Brain microvascular endothelial cell (primary cell): ENCODE measurements at regions not wholly inside any gene's neighbourhood (a gene's known extent, or its start where the extent isn't known, plus 50 kb on each side); places are given as distances from the start of the nearest gene placed in this dataset.

Source experiments
- DNase-seq: peaks from one replicate; pipeline ENCODE4 v3.0.0-alpha.2; 2020
- H3K27ac ChIP-seq: fragments of 250-450 bp; sonication (Bioruptor Pico); 2 replicates; pipeline ENCODE4 v1.5.1; 2020; ENCODE audit warnings: mild to moderate bottlenecking, moderate library complexity
- H3K27me3 ChIP-seq: fragments of 250-450 bp; sonication (Bioruptor Pico); replicated peaks from 2 replicates; pipeline ENCODE4 v1.5.1; 2020; ENCODE audit warnings: mild to moderate bottlenecking
- H3K36me3 ChIP-seq: fragments of 250-450 bp; sonication (Bioruptor Pico); replicated peaks from 2 replicates; pipeline ENCODE4 v1.5.1; 2020; ENCODE audit warnings: mild to moderate bottlenecking
- H3K4me3 ChIP-seq: 2 replicates; pipeline ENCODE4 v1.5.1; 2011; ENCODE audit warnings: low read depth, mild to moderate bottlenecking, control low read depth, low read length, moderate library complexity
- CTCF ChIP-seq: IDR thresholded peaks from 2 replicates; pipeline ENCODE4 v1.5.1; 2011; ENCODE audit warnings: low read depth, mild to moderate bottlenecking, moderate library complexity, low read length, control low read depth, inconsistent platforms; ENCODE audit errors: missing control alignments
- in situ Hi-C: cut with HindIII; loops from 2 replicates; pipeline ENCODE4 v1.10.0; 2017; ENCODE audit warnings: low sequenced_read_pairs, low pct_ligation_motif_present

DNA sequence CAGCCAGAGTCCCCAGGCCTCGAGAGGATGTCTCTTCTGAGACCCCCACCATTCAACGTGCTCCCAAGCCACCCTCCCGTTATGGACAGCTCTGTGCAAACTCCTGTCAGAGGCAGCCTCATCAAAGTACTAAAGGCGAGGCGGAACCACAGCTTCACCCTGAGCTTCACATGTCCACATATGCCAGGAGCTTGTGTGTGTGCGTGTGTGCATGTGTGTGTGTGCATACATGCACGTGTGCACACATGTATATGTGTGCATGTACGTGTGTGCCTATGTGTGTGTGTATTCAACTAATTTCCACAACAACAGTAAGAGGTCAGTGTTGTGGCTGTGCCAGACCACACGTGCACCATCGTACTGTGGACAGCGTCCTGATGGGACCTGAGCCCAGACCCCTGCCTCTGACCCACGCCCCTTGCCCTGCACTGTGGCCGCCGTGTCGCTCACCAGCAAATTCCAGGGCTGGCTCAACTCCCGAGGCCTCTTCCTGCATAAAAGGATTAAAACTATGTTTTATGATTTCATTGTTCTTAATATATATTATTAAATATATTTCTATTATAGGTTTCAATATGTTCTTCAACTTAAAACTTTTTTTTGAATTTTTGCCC, 444.8 kb downstream of the EIPR1 start:
- in situ Hi-C loops: no loop called here
- DNase-seq: no peak
- Histone ChIP-seq H3K27ac (no peak overlapping the region), H3K36me3 (no peaks in the 10 kb centered on the region), H3K27me3 (no peaks in the 10 kb centered on the region), H3K4me3 (no peak overlapping the region)
- TF ChIP-seq CTCF: no peak

DNA sequence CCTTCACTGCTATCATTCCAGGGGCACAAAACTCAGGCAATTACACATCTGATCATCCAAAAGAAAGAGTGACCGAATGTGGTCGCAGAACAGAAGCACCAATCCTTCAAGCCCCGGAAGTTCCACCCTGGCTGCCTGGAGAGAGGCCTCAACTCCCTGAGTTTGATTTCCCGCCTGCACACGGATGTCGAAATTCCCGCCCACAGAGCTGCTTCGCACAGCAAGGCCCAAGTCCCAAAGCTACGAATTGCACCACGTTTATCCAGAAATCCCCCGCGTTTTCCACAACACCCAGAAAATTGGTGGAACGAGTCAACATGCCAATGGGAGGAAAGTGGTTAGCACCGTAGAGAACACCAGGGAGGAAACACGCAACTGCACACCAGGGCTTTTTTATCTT, 445.4 kb downstream of the EIPR1 start:
- no peak for TF ChIP-seq CTCF
- in situ Hi-C loops: no loop called here
- H3K4me3 ChIP-seq: no peak overlapping the region

GRCh38 chr2:2931318-2932075, 446.1 kb downstream of the EIPR1 start:
- no peak overlapping the region for H3K4me3 ChIP-seq
- no peak for TF ChIP-seq CTCF
- H3K27ac ChIP-seq: no peak overlapping the region
- no peaks in the 10 kb centered on the region for H3K36me3 ChIP-seq
- no peaks in the 10 kb centered on the region for H3K27me3 ChIP-seq
- in situ Hi-C loops: no loop called here
- peak; percentile 3 for DNase-seq

More for the DNA sequence above, 445.4 kb downstream of the EIPR1 start:
- no peak for DNase-seq
- no peak overlapping the region for H3K27ac ChIP-seq
- H3K27me3 ChIP-seq: no peaks in the 10 kb centered on the region
- no peaks in the 10 kb centered on the region for H3K36me3 ChIP-seq

- Histone ChIP-seq H3K27me3 (no peaks in the 10 kb centered on the region), H3K27ac (no peak overlapping the region), H3K36me3 (no peaks in the 10 kb centered on the region), H3K4me3 (no peak overlapping the region)
- DNase-seq: no peak
- in situ Hi-C loops: no loop called here
- no peak for TF ChIP-seq CTCF
These were observed 446.8 kb downstream of the EIPR1 start for GRCh38 chr2:2930841-2931240.

DNA sequence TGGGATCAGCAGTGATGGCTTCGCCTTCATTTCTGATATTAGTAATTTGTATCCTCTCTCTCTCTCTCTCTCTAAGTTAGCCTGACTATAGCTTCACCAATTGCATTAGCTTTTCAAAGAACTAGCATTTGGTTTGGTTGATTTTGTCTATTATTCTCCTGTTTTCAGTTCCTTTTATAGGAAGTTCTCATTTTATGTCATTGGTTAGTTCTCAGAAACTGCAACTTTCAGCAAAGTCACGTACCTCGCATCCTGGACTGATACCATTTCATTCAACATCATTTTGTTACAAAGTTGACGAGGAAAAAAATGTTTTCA, 450.8 kb downstream of the EIPR1 start:
- no peak overlapping the region for H3K27ac ChIP-seq
- no peak for DNase-seq
- H3K4me3 ChIP-seq: no peak overlapping the region
- no peak for TF ChIP-seq CTCF
- no peaks in the 10 kb centered on the region for H3K36me3 ChIP-seq
- no peaks in the 10 kb centered on the region for H3K27me3 ChIP-seq
- in situ Hi-C loops: no loop called here
